Calu3 (cell line): ENCODE measurements at regions not wholly inside any gene's neighbourhood (a gene's known extent, or its start where the extent isn't known, plus 50 kb on each side); places are given as distances from the start of the nearest gene placed in this dataset.

Experiments
- BruUV-seq: library from RNA; stranded (reverse); fragments of 400-500 nt; replicated peaks from 2 replicates; lab custom pipeline; 2021; lab: Mats Ljungman, UMichigan
- CTCF ChIA-PET: fragments of 300-600 bp; sonication (Branson Sonifier 250); formaldehyde crosslinking; loops from one replicate; lab custom pipeline; 2022; ENCODE audit warnings: antibody characterized with exemption; lab: Charles Lee
- DNase-seq: peaks from one replicate; pipeline ENCODE4 v3.0.0; 2022
- H3K27ac Mint-ChIP-seq: one replicate; pipeline ENCODE4 v1.8.0; 2022; ENCODE audit warnings: mixed read lengths; ENCODE audit not compliant: unreplicated experiment
- H3K27me3 Mint-ChIP-seq: one replicate; pipeline ENCODE4 v1.8.0; 2022; ENCODE audit warnings: mixed read lengths; ENCODE audit not compliant: unreplicated experiment
- H3K36me3 Mint-ChIP-seq: one replicate; pipeline ENCODE4 v1.8.0; 2022; ENCODE audit warnings: mild to moderate bottlenecking, moderate library complexity, mixed read lengths; ENCODE audit not compliant: insufficient read depth, unreplicated experiment
- H3K4me1 Mint-ChIP-seq: one replicate; pipeline ENCODE4 v1.8.0; 2022; ENCODE audit warnings: mild to moderate bottlenecking, low read depth, mixed read lengths; ENCODE audit not compliant: unreplicated experiment
- H3K4me3 Mint-ChIP-seq: one replicate; pipeline ENCODE4 v1.8.0; 2022; ENCODE audit warnings: mild to moderate bottlenecking, low read depth, moderate library complexity, mixed read lengths; ENCODE audit not compliant: unreplicated experiment
- H3K9me3 Mint-ChIP-seq: one replicate; pipeline ENCODE4 v1.8.0; 2022; ENCODE audit warnings: low read depth, mixed read lengths; ENCODE audit not compliant: unreplicated experiment
- intact Hi-C: fragments of 100-400 bp; cut with micrococcal nuclease; formaldehyde crosslinking; loops from one replicate; pipeline ENCODE4 v1.10.0; 2022; ENCODE audit not compliant: unreplicated experiment
- TF ChIP-seq, protein P1 (sequence below): fragments of 200-600 bp; IDR thresholded peaks from one replicate; pipeline ENCODE4 v1.8.0; 2022; ENCODE audit warnings: antibody characterized with exemption; ENCODE audit not compliant: unreplicated experiment

DNA sequence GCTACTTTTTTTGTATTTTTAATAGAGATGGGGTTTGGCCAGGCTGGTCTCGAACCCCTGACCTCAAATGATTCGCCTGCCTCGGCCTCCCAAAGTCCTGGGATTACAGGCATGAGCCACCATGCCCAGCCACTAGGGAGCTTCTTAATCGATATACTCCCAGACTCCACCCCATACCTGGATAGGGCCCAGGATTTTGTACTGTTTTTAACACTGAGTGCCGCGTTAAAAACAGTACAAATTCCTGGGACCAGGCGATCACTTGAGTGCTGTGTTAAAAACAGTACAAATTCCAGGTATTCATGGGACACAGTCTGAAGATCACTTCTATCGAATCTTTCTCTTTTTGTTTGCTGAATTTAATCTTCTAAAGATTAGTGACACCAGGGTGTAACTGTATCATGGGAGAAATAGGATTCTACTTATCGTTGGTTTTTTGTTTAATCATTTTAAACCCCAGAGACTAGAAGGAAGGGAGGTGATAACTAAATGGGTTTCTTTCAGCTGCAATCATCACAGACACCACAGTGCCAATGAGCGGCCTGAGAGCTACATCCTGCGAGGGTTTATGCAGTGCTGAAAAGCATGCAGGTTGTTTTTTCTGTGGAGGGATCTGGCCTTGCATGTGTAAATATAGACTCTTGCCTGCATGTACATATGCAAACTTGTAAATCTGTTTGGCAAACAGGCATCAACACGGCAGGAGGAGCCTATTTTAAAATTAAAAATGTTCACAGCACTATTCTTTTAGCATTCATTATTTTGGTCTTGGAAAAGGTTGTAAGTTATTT is 303.8 kb upstream of the WWC1 start:
- peaks cover 8% of the 10 kb centered on the region for H3K4me1 Mint-ChIP-seq
- intact Hi-C loops: no loop called here
- BruUV-seq: no TSS peak
- no peak overlapping the region for H3K4me3 Mint-ChIP-seq
- no peaks in the 10 kb centered on the region for H3K36me3 Mint-ChIP-seq
- H3K9me3 Mint-ChIP-seq: no peaks in the 10 kb centered on the region
- no peak for DNase-seq
- CTCF ChIA-PET: no interaction called here
- TF ChIP-seq, protein P1, sequence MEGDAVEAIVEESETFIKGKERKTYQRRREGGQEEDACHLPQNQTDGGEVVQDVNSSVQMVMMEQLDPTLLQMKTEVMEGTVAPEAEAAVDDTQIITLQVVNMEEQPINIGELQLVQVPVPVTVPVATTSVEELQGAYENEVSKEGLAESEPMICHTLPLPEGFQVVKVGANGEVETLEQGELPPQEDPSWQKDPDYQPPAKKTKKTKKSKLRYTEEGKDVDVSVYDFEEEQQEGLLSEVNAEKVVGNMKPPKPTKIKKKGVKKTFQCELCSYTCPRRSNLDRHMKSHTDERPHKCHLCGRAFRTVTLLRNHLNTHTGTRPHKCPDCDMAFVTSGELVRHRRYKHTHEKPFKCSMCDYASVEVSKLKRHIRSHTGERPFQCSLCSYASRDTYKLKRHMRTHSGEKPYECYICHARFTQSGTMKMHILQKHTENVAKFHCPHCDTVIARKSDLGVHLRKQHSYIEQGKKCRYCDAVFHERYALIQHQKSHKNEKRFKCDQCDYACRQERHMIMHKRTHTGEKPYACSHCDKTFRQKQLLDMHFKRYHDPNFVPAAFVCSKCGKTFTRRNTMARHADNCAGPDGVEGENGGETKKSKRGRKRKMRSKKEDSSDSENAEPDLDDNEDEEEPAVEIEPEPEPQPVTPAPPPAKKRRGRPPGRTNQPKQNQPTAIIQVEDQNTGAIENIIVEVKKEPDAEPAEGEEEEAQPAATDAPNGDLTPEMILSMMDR: no peak
- peaks cover 71% of the 10 kb centered on the region for H3K27me3 Mint-ChIP-seq
- H3K27ac Mint-ChIP-seq: no peak overlapping the region

DNA sequence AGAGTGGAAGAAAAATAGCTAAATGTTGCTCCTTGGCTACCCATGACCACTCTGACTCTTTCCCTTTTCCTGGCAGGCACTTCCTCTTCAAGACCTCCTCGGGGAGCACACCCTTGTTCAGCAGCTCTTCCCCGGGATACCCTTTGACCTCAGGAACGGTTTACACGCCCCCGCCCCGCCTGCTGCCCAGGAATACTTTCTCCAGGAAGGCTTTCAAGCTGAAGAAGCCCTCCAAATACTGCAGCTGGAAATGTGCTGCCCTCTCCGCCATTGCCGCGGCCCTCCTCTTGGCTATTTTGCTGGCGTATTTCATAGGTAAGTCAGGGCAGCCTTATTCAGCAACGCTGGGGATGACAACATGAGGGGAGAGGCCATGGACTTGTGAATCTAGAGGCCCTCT is 298.6 kb upstream of the WWC1 start:
- no peaks in the 10 kb centered on the region for H3K9me3 Mint-ChIP-seq
- no peak overlapping the region for H3K27ac Mint-ChIP-seq
- CTCF ChIA-PET: no interaction called here

DNA sequence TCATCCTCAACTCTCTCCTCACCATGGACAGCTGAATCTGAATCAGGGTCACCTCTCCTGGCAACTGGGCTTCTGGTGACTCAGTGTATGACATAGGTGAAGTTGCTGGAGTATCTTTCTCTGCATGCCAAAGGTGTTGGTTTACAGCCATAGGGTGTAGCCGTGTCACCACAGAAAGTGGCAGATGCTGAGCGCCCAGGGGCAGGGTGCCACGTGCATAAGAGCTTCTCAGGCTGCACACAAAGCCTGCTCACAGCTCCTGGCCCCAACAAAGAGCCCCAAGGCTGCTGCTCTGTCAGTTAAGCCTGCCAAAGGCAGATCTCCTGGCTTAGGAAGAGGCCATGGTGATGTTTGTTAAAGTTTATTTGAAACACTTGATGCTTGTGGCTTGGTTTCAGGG is 297.7 kb upstream of the WWC1 start:
- DNase-seq: no peak
- intact Hi-C loops: no loop called here
- TF ChIP-seq, protein P1: no peak
- no TSS peak for BruUV-seq
- peaks cover 77% of the 10 kb centered on the region for H3K27me3 Mint-ChIP-seq
- no peak overlapping the region for H3K4me3 Mint-ChIP-seq
- CTCF ChIA-PET: interaction anchor here (1.3 kb wide), 1 partner anchor 24 kb away, joined by 3 read pairs; no protein-coding TSS in a partner anchor
- no peaks in the 10 kb centered on the region for H3K9me3 Mint-ChIP-seq
- no peak overlapping the region for H3K27ac Mint-ChIP-seq
- no peaks in the 10 kb centered on the region for H3K36me3 Mint-ChIP-seq
- H3K4me1 Mint-ChIP-seq: no peaks in the 10 kb centered on the region

More for the DNA sequence above, 298.6 kb upstream of the WWC1 start:
- Mint-ChIP-seq H3K27me3 (peaks cover 82% of the 10 kb centered on the region), H3K36me3 (no peaks in the 10 kb centered on the region), H3K4me1 (no peaks in the 10 kb centered on the region), H3K4me3 (no peak overlapping the region)
- intact Hi-C loops: no loop called here
- BruUV-seq: no TSS peak
- DNase-seq: no peak
- TF ChIP-seq, protein P1: no peak

DNA sequence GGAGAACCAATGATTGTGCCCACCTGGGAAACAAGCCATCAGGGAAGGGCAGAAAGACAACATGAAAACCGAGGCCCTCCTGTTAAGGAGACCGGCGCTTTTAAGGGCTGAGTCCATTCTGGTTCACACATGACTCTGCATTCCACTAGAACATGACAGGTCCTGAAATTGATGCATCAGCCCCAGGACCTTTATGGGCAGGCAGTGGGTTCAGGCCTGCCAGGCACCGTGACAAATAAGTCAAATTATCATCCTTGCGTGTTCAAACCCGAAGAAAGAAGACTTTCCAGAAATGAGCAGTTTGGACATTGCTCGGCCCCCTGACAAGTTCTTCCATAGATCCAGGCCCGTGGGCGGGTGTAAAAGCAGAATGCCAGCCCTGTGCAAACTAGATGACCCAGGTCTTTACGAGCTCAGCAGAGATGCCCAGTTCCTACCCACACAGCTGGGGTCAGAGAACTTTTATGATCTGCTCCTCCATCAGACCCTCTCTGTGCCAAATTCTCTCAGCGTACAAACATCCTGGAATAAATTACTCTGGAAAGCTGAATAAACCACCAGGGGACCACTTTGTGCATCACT is 295.5 kb upstream of the WWC1 start:
- intact Hi-C loops: no loop called here
- Mint-ChIP-seq H3K9me3 (no peaks in the 10 kb centered on the region), H3K27ac (no peak overlapping the region), H3K4me1 (no peaks in the 10 kb centered on the region), H3K4me3 (no peak overlapping the region), H3K27me3 (peaks cover 79% of the 10 kb centered on the region), H3K36me3 (no peaks in the 10 kb centered on the region)
- no TSS peak for BruUV-seq
- CTCF ChIA-PET: no interaction called here
- TF ChIP-seq, protein P1: no peak
- DNase-seq: no peak
